Activated T-cell treated with anti-CD3 and anti-CD28 coated beads, Interleukin-2, amount 50 U/mL, for 4 hours (primary cell): ENCODE measurements at regions not wholly inside any gene's neighbourhood (a gene's known extent, or its start where the extent isn't known, plus 50 kb on each side); places are given as distances from the start of the nearest gene placed in this dataset.
"Not testable (repeated sequence)": the region's sequence is repeated elsewhere in the genome, so short reads cannot be mapped to it uniquely, and the experiment has no call there.

Experiments
- ATAC-seq, 2 donors: fragments of 200-7000 bp; cut with Tn5 transposase; one replicate each; pipeline ENCODE4 v1.10.0; 2021
- DNase-seq: peaks from one replicate; pipeline ENCODE4 v3.0.0-alpha.2; 2020
- H3K27me3 Mint-ChIP-seq: one replicate; pipeline ENCODE4 v1.8.0; 2021; ENCODE audit warnings: low read depth, mixed read lengths
- H3K36me3 Mint-ChIP-seq: one replicate; pipeline ENCODE4 v1.8.0; 2022; ENCODE audit warnings: mixed read lengths; ENCODE audit not compliant: insufficient read depth
- H3K4me1 Mint-ChIP-seq: one replicate; pipeline ENCODE4 v1.8.0; 2021; ENCODE audit warnings: low read depth, mixed read lengths
- H3K4me3 Mint-ChIP-seq: one replicate; pipeline ENCODE4 v1.8.0; 2021; ENCODE audit warnings: mild to moderate bottlenecking, moderate library complexity, mixed read lengths
- H3K9me3 Mint-ChIP-seq: one replicate; pipeline ENCODE4 v1.8.0; 2021; ENCODE audit warnings: mixed read lengths

DNA sequence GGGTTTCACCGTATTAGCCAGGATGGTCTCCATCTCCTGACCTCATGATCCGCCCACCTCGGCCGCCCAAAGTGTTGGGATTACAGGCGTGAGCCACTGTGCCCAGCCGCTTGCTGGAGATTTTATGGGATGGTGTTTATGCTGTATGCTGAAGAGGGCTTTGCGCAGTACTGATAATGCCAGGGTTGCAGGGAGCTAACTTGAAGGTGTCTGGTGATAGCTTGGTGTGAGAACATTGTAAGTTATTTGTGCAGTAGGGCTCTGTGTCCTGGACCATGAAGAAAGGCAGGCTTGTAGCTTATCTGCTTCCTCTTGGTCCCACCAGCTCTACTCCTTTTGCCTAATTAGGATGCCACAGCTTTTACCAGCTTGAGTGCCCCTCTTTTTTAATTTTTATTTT lies 157.0 kb upstream of the DTNBP1 start:
- DNase-seq: no peak
- no peak for ATAC-seq
- H3K36me3 Mint-ChIP-seq: no peaks in the 10 kb centered on the region
- peaks cover 16% of the 10 kb centered on the region for H3K27me3 Mint-ChIP-seq
- H3K4me3 Mint-ChIP-seq: no peak overlapping the region
- H3K9me3 Mint-ChIP-seq: no peaks in the 10 kb centered on the region
- H3K4me1 Mint-ChIP-seq: no peaks in the 10 kb centered on the region

- Mint-ChIP-seq H3K36me3 (no peaks in the 10 kb centered on the region), H3K4me3 (no peak overlapping the region), H3K9me3 (no peaks in the 10 kb centered on the region), H3K27me3 (peaks cover 18% of the 10 kb centered on the region), H3K4me1 (no peaks in the 10 kb centered on the region)
- no peak for ATAC-seq
- DNase-seq: no peak
Measured at GRCh38 chr6:15819226-15819625, 156.4 kb upstream of the DTNBP1 start.

GRCh38 chr6:15818491-15818890 lies 155.7 kb upstream of the DTNBP1 start:
- ATAC-seq (no peak), DNase-seq (no peak)
- H3K27me3 Mint-ChIP-seq: peaks cover 19% of the 10 kb centered on the region
- no peaks in the 10 kb centered on the region for H3K4me1 Mint-ChIP-seq
- no peaks in the 10 kb centered on the region for H3K36me3 Mint-ChIP-seq
- no peak overlapping the region for H3K4me3 Mint-ChIP-seq
- H3K9me3 Mint-ChIP-seq: no peaks in the 10 kb centered on the region

DNA sequence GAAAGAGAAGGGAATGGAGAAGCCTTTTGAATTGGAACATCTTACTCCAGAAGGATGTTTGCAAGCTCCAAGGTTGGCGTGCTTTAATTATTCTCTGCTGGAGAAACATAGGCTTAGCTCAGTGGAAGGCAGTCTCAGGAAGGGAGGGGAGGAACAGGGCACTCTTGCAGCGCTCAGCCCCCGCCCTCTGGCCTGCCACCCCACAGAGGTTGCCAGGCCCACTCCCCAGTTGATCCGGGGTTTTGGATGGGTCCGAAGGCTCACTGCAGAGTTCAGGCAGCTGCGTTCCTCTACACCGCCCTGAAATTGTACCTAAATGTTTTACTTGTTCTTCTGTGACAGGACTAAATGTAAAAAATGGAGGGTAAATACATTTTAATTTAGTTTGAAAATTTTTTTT lies 155.2 kb upstream of the DTNBP1 start:
- ATAC-seq (no peak), DNase-seq (no peak)
- H3K9me3 Mint-ChIP-seq: no peaks in the 10 kb centered on the region
- H3K4me3 Mint-ChIP-seq: no peak overlapping the region
- no peaks in the 10 kb centered on the region for H3K36me3 Mint-ChIP-seq
- peaks cover 18% of the 10 kb centered on the region for H3K27me3 Mint-ChIP-seq
- no peaks in the 10 kb centered on the region for H3K4me1 Mint-ChIP-seq

- ATAC-seq (no peak), DNase-seq (no peak)
- H3K9me3 Mint-ChIP-seq: no peaks in the 10 kb centered on the region
- H3K4me1 Mint-ChIP-seq: no peaks in the 10 kb centered on the region
- no peaks in the 10 kb centered on the region for H3K36me3 Mint-ChIP-seq
- H3K4me3 Mint-ChIP-seq: no peak overlapping the region
- H3K27me3 Mint-ChIP-seq: peaks cover 18% of the 10 kb centered on the region
Measured at GRCh38 chr6:15817100-15817499, 154.3 kb upstream of the DTNBP1 start.

DNA sequence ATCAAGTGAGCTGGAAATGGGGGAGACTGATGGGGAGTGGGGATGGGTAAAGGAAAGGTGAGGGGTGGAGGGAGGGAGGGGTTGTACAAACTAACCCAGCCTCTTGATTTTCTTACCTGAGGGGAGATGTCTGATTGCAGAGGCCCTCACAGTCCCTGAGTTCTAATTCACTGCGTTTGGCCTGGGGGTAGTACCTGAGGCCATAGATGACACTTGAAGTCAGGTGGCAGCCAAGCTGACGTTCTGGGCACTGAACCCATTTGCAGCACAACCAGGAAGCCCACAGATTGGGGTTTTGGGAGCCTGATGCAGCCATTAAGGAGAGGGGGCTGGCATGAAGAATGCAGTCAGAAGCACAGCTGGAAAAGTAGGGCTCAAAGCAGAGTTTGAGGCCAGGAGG lies 153.8 kb upstream of the DTNBP1 start:
- DNase-seq (no peak), ATAC-seq (no peak)
- H3K27me3 Mint-ChIP-seq: peaks cover 14% of the 10 kb centered on the region
- no peaks in the 10 kb centered on the region for H3K36me3 Mint-ChIP-seq
- no peaks in the 10 kb centered on the region for H3K9me3 Mint-ChIP-seq
- H3K4me1 Mint-ChIP-seq: no peaks in the 10 kb centered on the region
- no peak overlapping the region for H3K4me3 Mint-ChIP-seq

DNA sequence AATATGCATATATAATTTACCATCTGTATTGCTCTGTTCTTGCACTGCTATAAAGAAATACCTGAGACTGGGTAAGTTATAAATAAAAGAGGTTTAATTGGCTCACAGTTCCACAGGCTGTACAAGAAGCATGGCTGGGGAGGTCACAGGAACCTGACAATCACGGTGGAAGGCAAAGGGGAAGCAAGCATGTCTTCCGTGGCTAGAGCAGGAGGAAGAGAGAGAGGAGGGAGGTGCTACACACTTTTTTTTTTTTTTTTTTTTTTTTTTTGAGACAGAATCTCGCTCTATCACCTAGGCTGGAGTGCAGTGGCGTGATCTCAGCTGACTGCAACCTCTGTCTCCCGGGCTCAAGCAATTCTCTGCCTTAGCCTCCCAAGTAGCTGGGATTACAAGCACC lies 150.9 kb upstream of the DTNBP1 start:
- ATAC-seq, H3K4me3 Mint-ChIP-seq, H3K9me3 Mint-ChIP-seq, DNase-seq, H3K36me3 Mint-ChIP-seq, H3K4me1 Mint-ChIP-seq: not testable (repeated sequence)
- H3K27me3 Mint-ChIP-seq: peaks cover 22% of the 10 kb centered on the region

DNA sequence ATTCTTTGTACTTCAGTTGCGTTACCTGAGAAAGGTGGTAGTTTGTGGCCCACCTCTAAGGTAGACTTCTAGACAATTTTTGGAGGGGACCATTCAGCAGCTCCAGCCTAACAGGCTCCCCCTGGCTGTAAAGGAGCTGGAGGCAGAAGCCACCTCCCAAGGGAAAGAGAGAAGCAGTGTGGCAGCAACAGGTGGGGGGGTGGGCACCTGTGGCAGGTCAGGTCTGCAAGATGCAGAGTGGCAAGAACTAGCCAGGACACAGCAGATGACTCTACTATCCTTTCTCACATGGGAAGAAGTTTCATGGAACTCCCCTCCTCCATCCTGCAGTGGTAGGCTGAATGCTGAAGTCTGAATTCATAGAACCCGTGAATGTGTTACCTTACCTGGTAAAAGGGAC lies 148.3 kb upstream of the DTNBP1 start:
- Mint-ChIP-seq H3K4me3 (no peak overlapping the region), H3K27me3 (peaks cover 22% of the 10 kb centered on the region), H3K36me3 (no peaks in the 10 kb centered on the region), H3K4me1 (no peaks in the 10 kb centered on the region), H3K9me3 (no peaks in the 10 kb centered on the region)
- DNase-seq: no peak
- no peak for ATAC-seq

DNA sequence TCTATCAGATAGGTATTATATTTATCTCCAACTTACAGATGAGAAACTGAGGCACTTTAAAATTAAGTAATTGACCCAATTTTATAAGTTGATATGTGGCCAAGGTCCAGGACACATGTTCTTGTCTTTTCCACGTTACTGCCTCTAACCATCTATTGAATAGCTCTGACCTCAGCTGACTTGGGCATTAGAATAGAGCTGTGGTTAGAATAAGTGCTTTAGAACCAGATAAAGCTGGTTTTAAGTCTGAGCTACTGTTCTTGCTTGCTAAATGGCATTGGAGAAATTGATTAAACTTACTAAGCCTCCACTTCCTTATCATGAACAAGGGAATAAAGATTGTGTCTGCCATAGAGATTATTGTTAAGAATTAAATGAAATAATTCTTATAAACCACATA lies 147.8 kb upstream of the DTNBP1 start:
- H3K4me3 Mint-ChIP-seq: no peak overlapping the region
- no peaks in the 10 kb centered on the region for H3K36me3 Mint-ChIP-seq
- H3K9me3 Mint-ChIP-seq: no peaks in the 10 kb centered on the region
- H3K27me3 Mint-ChIP-seq: peaks cover 22% of the 10 kb centered on the region
- no peaks in the 10 kb centered on the region for H3K4me1 Mint-ChIP-seq
- ATAC-seq: no peak
- DNase-seq: no peak

DNA sequence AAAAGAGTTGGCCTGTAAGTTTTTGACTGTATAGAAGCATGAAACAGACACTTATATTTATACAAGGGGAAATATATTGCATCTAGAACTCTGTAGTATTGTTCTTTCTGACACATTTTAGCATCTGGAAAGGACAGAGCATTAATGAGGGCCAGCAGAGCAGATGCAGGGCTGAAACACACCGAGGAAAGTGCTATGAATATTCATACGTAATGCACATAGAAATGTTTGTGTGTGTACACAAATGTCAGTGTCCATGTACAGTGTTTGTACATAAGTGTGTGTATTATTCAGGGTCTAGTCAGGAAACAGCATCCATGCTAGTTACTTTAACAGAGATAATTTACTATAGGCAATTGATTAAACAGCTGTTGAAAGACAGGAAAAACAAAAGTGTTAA lies 146.5 kb upstream of the DTNBP1 start:
- Mint-ChIP-seq H3K4me1 (no peaks in the 10 kb centered on the region), H3K27me3 (peaks cover 21% of the 10 kb centered on the region), H3K4me3 (no peak overlapping the region), H3K9me3 (no peaks in the 10 kb centered on the region), H3K36me3 (no peaks in the 10 kb centered on the region)
- ATAC-seq (no peak), DNase-seq (no peak)

DNA sequence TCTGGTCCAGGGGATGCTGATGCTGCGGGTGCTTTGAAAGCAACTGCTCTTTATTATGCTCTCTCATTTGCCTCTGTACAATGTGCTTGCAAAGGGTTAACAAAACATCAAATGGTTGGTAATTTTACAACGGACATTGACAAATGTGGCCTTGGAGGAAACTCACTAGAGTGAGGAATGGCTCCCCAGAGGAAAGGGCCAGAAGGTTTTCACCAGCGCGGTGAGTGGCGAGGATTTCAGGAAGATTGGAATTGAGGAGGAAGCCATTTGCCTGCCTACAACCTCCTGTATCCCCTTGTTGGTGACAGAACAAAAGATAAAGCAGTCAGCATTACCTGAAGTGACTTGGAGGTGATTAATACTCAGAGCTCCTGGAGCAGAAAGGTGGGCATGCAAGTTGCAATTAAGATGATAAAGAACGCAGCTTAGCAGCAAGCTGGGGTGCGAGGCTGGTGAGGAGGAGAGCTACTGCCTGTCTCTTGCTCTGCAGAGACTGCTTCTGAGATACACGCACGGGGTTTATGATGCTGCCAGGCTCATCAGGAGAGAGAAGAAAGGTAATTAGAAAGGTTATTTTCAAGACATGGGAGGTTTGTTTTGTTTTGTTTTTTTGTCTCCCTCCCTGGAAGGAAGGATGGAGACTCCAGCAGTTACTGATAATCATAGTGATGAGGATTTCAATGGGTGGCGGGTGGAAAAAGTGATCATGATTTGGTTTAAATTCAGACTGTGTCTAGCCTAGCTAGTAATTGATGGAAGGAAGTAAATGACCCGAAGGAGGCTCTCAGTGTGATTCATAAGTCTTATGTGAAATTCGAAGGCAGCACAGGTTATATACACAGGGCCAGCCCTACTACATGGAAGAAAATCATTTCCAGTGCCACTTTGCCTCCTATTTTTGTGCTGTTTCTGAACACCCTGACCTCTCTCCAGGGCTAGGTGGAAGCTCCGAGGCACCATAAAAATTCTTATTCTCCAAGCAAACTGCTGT lies 141.6 kb upstream of the DTNBP1 start:
- no peak overlapping the region for H3K4me3 Mint-ChIP-seq
- DNase-seq (no peak), ATAC-seq (no peak)
- no peaks in the 10 kb centered on the region for H3K36me3 Mint-ChIP-seq
- H3K9me3 Mint-ChIP-seq: no peaks in the 10 kb centered on the region
- no peaks in the 10 kb centered on the region for H3K4me1 Mint-ChIP-seq
- H3K27me3 Mint-ChIP-seq: peaks cover 10% of the 10 kb centered on the region

DNA sequence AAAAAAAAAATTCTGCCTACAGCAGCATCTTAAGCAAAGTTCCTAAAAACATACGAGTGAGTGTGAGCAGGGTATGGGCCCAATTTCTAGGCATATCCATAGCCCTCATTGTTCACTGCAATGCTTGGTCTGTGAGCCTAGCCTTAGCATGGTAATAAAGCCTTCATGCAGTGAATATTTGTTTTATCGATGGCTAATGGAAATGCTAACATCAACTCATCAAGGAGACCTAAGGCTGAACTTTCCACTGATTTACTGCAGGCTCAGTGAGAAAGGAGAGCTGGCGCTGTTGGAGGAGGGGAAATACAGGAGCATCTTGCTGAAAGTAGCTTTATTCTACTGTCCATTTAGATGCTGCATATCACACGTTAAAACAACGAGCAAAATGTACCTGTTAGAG lies 139.6 kb upstream of the DTNBP1 start:
- no peaks in the 10 kb centered on the region for H3K4me1 Mint-ChIP-seq
- H3K9me3 Mint-ChIP-seq: peaks cover 8% of the 10 kb centered on the region
- no peaks in the 10 kb centered on the region for H3K36me3 Mint-ChIP-seq
- H3K4me3 Mint-ChIP-seq: no peak overlapping the region
- H3K27me3 Mint-ChIP-seq: peaks cover 4% of the 10 kb centered on the region
- no peak for DNase-seq
- ATAC-seq: no peak

GRCh38 chr6:15801912-15802311 lies 139.1 kb upstream of the DTNBP1 start:
- ATAC-seq (no peak), DNase-seq (no peak)
- H3K27me3 Mint-ChIP-seq: peaks cover 4% of the 10 kb centered on the region
- peaks cover 4% of the 10 kb centered on the region for H3K36me3 Mint-ChIP-seq
- no peaks in the 10 kb centered on the region for H3K4me1 Mint-ChIP-seq
- H3K4me3 Mint-ChIP-seq: no peak overlapping the region
- H3K9me3 Mint-ChIP-seq: peaks cover 14% of the 10 kb centered on the region

DNA sequence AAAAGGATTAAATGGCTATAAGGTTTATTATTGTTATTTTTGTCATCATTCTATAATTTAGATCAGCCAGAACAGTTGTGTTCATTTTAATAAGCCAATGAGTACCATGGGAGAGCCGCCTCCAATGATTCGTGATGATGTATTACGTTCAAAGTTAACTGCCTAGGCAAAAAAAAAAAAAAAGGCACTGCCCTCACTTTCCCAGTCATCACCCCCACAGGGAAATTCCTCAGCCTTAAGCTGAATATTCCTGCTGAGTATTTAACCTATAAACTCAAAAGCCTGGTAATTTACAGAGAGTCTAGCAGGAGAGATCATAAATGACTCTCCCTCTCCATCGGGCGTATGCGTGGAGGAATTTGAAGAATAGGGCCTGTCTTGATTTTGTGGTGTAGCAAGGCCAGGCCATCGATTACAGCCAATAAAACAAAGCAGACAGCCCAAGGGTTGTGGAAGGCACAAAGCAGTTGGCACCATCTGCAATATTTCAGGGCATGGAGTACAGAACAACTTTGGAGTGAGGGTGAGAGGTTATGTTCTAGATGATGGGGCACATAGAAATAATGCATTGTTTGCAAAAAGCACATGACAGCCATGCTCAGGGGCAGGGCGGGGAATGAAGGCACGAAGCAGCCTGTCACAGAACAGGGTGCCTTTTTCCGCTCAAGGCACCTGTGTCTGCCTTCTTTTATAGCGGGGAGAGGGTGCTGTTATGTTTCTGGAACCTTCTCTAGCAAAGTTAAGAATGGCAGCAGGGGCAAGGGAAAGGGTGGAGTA lies 138.2 kb upstream of the DTNBP1 start:
- DNase-seq (no peak), ATAC-seq (no peak)
- peaks cover 6% of the 10 kb centered on the region for H3K27me3 Mint-ChIP-seq
- H3K4me3 Mint-ChIP-seq: no peak overlapping the region
- H3K36me3 Mint-ChIP-seq: peaks cover 4% of the 10 kb centered on the region
- peaks cover 20% of the 10 kb centered on the region for H3K9me3 Mint-ChIP-seq
- H3K4me1 Mint-ChIP-seq: no peaks in the 10 kb centered on the region
